GM20000 (cell line): ENCODE measurements at regions not wholly inside any gene's neighbourhood (a gene's known extent, or its start where the extent isn't known, plus 50 kb on each side); places are given as distances from the start of the nearest gene placed in this dataset.

ENCODE experiments used
- DNase-seq: peaks from one replicate; pipeline ENCODE4 v3.0.0; 2012; ENCODE audit warnings: low spot score
- CTCF ChIP-seq: IDR thresholded peaks from 2 replicates; pipeline ENCODE4 v1.5.1; 2012; ENCODE audit warnings: mild to moderate bottlenecking, control low read depth; ENCODE audit errors: extremely low read depth, missing control alignments

GRCh38 chr3:30495172-30496065 lies 111.0 kb upstream of the TGFBR2 start:
- no peak for DNase-seq
- TF ChIP-seq CTCF: no peak

- DNase-seq: no peak
- no peak for TF ChIP-seq CTCF
Measured at GRCh38 chr3:30496066-30496966, 110.1 kb upstream of the TGFBR2 start.

- TF ChIP-seq CTCF: no peak
- no peak for DNase-seq
Measured at GRCh38 chr3:30498587-30498967, 107.8 kb upstream of the TGFBR2 start.

GRCh38 chr3:30500666-30501399 lies 105.6 kb upstream of the TGFBR2 start:
- DNase-seq: peak; percentile 54
- TF ChIP-seq CTCF: no peak

GRCh38 chr3:30501526-30501925 lies 104.9 kb upstream of the TGFBR2 start:
- no peak for TF ChIP-seq CTCF
- no peak for DNase-seq

- DNase-seq: no peak
- no peak for TF ChIP-seq CTCF
Measured at GRCh38 chr3:30502051-30502741, 104.2 kb upstream of the TGFBR2 start.
